Hepatocyte (in vitro differentiated cells): ENCODE measurements at regions not wholly inside any gene's neighbourhood (a gene's known extent, or its start where the extent isn't known, plus 50 kb on each side); places are given as distances from the start of the nearest gene placed in this dataset.

Experiments used
- CTCF ChIP-seq: fragments of 200-600 bp; sonication (generic); IDR thresholded peaks from 2 replicates; pipeline ENCODE4 v1.5.1; 2016; ENCODE audit warnings: antibody characterized with exemption, mild to moderate bottlenecking; ENCODE audit not compliant: poor library complexity
- EZH2 ChIP-seq: fragments of 200-600 bp; sonication (generic); IDR thresholded peaks from 2 replicates; pipeline ENCODE4 v1.6.1; 2016; ENCODE audit warnings: antibody characterized with exemption, mild to moderate bottlenecking, borderline replicate concordance
- EZH2phosphoT487 ChIP-seq: fragments of 200-600 bp; sonication (generic); IDR thresholded peaks from one replicate; pipeline ENCODE4 v1.6.1; 2018; ENCODE audit warnings: antibody characterized with exemption, mild to moderate bottlenecking, low read depth, moderate library complexity; ENCODE audit not compliant: unreplicated experiment, severe bottlenecking

GRCh38 chr1:36675931-36676562 is 193.3 kb upstream of the CSF3R start:
- TF ChIP-seq CTCF (no peak), EZH2 (no peak), EZH2phosphoT487 (no peak)
